SU-DHL-6 (cell line): ENCODE measurements at regions not wholly inside any gene's neighbourhood (a gene's known extent, or its start where the extent isn't known, plus 50 kb on each side); places are given as distances from the start of the nearest gene placed in this dataset.

ENCODE experiments used
- H2AFZ ChIP-seq: fragments of 200-600 bp; sonication (generic); 2 replicates; pipeline ENCODE4 v1.6.1; 2014; ENCODE audit warnings: low read depth, mild to moderate bottlenecking, moderate library complexity, mixed read lengths, antibody characterized with exemption, low read length; ENCODE audit not compliant: severe bottlenecking
- H3F3A ChIP-seq: fragments of 200-600 bp; shearing (Covaris generic); 2 replicates; pipeline ENCODE4 v1.6.0; 2016; ENCODE audit warnings: antibody characterized with exemption, mild to moderate bottlenecking; ENCODE audit not compliant: insufficient read depth
- H3K27ac ChIP-seq: fragments of 200-600 bp; sonication (generic); 2 replicates; pipeline ENCODE4 v1.5.1; 2016; ENCODE audit warnings: low read depth, mild to moderate bottlenecking, low read length, moderate library complexity, mixed read lengths
- H3K27me3 ChIP-seq: fragments of 200-600 bp; sonication (generic), shearing (Covaris generic); 2 replicates; pipeline ENCODE4 v1.6.0; 2014; ENCODE audit warnings: mild to moderate bottlenecking, low read length
- H3K36me3 ChIP-seq: fragments of 200-600 bp; sonication (generic); 2 replicates; pipeline ENCODE4 v1.6.1; 2014; ENCODE audit warnings: mild to moderate bottlenecking, low read length, mixed read lengths
- H3K4me2 ChIP-seq: fragments of 300-600, 200-600 bp; shearing (Covaris generic), sonication (generic); 2 replicates; pipeline ENCODE4 v1.6.0; 2014; ENCODE audit warnings: low read length, low read depth, mild to moderate bottlenecking; ENCODE audit not compliant: poor library complexity, severe bottlenecking
- H3K4me3 ChIP-seq: fragments of 200-600 bp; sonication (generic); 2 replicates; pipeline ENCODE4 v1.5.1; 2014; ENCODE audit warnings: antibody characterized with exemption, low read length, mild to moderate bottlenecking, mixed read lengths; ENCODE audit not compliant: insufficient read depth, poor library complexity, severe bottlenecking
- H3K79me2 ChIP-seq: fragments of 200-600 bp; sonication (generic); 2 replicates; pipeline ENCODE4 v1.6.1; 2014; ENCODE audit warnings: mild to moderate bottlenecking, low read length, moderate library complexity; ENCODE audit not compliant: insufficient read depth
- H3K9ac ChIP-seq: fragments of 200-600 bp; sonication (generic); 2 replicates; pipeline ENCODE4 v1.7.0; 2014; ENCODE audit warnings: mild to moderate bottlenecking, low read length
- H3K9me2 ChIP-seq: fragments of 200-600 bp; sonication (generic); replicated peaks from 2 replicates; pipeline ENCODE4 v1.6.1; 2014; ENCODE audit warnings: low read length; ENCODE audit not compliant: insufficient read depth
- H3K9me3 ChIP-seq: fragments of 200-600 bp; sonication (generic); 2 replicates; pipeline ENCODE4 v1.6.1; 2014; ENCODE audit warnings: low read length, mixed read lengths; ENCODE audit not compliant: insufficient read depth
- H4K20me1 ChIP-seq: fragments of 200-600 bp; sonication (generic); 2 replicates; pipeline ENCODE4 v1.6.1; 2014; ENCODE audit warnings: low read depth, mild to moderate bottlenecking, antibody characterized with exemption, low read length, moderate library complexity, mixed read lengths
- EZH2phosphoT487 ChIP-seq: fragments of 200-600 bp; sonication (generic), shearing (Covaris generic); conservative IDR thresholded peaks from 2 replicates; pipeline ENCODE4 v1.6.1; 2018; ENCODE audit warnings: mild to moderate bottlenecking, antibody characterized with exemption, low read length, moderate library complexity, mixed read lengths
- TF ChIP-seq, protein P1 (sequence below): fragments of 200-600 bp; sonication (generic); IDR thresholded peaks from one replicate; pipeline ENCODE4 v1.5.1; 2017; ENCODE audit warnings: antibody characterized with exemption, mild to moderate bottlenecking, low read length, moderate library complexity; ENCODE audit not compliant: insufficient read depth, poor library complexity, severe bottlenecking

DNA sequence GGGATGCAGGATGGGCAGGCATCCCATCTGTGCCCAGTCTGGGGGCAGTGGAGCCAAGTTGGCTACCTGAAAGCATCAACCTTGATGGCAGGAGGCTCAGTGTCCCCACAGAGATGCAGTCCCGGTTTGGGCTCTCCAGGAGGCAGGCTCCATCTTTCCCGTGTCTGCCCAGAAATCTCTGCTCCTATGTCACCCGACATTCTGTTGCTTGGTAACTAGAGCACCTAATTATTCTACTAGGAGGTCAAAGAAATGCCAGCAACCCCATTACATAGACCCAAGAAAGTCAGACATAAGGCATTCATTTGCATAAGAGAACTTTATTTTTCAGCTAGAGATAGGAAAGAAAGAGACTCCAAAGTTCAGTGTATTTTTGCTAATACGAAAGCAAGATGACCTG is 100.3 kb upstream of the BACE2 start:
- H3K4me2 ChIP-seq: no peak overlapping the region
- TF ChIP-seq, protein P1, sequence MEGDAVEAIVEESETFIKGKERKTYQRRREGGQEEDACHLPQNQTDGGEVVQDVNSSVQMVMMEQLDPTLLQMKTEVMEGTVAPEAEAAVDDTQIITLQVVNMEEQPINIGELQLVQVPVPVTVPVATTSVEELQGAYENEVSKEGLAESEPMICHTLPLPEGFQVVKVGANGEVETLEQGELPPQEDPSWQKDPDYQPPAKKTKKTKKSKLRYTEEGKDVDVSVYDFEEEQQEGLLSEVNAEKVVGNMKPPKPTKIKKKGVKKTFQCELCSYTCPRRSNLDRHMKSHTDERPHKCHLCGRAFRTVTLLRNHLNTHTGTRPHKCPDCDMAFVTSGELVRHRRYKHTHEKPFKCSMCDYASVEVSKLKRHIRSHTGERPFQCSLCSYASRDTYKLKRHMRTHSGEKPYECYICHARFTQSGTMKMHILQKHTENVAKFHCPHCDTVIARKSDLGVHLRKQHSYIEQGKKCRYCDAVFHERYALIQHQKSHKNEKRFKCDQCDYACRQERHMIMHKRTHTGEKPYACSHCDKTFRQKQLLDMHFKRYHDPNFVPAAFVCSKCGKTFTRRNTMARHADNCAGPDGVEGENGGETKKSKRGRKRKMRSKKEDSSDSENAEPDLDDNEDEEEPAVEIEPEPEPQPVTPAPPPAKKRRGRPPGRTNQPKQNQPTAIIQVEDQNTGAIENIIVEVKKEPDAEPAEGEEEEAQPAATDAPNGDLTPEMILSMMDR: no peak
- no peak for TF ChIP-seq EZH2phosphoT487
- H3K9ac ChIP-seq: no peak overlapping the region

DNA sequence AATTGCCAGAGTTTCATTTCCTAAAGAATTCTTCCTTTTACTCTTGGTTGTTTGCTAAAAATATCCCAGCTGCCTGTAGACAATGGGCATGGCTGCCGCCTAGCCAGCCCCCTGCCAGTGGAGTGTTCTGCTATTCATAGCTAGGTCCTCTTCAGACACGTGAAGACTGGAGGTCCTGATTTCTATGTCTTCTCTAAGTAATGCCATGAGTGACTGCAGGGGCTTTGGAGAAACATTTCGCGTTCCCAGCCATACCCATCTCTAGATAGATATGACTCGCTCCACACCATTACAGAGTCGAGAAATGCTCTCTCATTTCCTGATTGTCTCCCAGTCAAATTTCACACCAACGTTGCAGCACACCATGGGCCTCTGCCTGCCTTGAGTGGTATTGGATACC is 99.5 kb upstream of the BACE2 start:
- H3K4me2 ChIP-seq: no peak overlapping the region

More for the DNA sequence above, 100.3 kb upstream of the BACE2 start:
- H3F3A ChIP-seq: no peaks in the 10 kb centered on the region
- H2AFZ ChIP-seq: no peak overlapping the region
- no peaks in the 10 kb centered on the region for H3K9me3 ChIP-seq
- no peaks in the 10 kb centered on the region for H3K27me3 ChIP-seq
- H3K79me2 ChIP-seq: no peaks in the 10 kb centered on the region
- H3K36me3 ChIP-seq: no peaks in the 10 kb centered on the region
- H4K20me1 ChIP-seq: no peaks in the 10 kb centered on the region
- H3K27ac ChIP-seq: no peak overlapping the region
- H3K9me2 ChIP-seq: no peaks in the 10 kb centered on the region
- H3K4me3 ChIP-seq: no peak overlapping the region

DNA sequence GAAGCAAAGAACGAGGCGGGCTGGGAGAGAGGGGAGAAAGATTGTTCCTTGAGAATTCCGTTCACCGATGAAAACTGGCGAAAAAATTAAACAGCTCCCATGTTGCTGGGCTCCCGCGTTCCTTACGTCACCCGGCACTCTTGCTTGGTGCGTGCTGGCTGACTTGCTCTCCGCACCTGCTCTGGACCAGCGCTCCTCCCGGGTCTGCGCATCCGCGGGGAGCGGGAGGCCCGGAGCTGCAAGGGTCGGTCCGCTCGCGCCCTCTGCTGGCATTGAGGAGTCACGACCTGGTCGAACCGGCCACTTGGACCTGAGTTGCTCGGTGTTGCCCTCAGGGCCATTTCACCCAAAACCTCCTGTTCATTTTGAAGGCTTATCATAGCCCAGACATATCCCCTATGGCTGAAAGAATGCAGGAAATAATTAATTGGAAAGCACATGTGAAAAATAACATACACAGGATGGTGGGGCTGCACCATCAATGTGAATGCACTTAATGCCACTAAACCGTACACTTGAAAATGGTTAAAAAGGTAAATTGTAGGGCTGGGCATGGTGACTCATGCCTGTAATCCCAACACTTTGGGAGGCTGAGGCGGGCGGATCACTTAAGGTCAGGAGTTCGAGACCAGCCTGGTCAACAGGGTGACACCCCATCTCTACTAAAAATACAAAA is 98.9 kb upstream of the BACE2 start:
- TF ChIP-seq EZH2phosphoT487: no peak
- TF ChIP-seq, protein P1: peak; percentile 72
- Histone ChIP-seq H4K20me1 (no peaks in the 10 kb centered on the region), H3K4me2 (no peak overlapping the region), H3K9me2 (no peaks in the 10 kb centered on the region), H2AFZ (no peak overlapping the region), H3K36me3 (no peaks in the 10 kb centered on the region), H3K27ac (no peak overlapping the region), H3F3A (no peaks in the 10 kb centered on the region), H3K27me3 (no peaks in the 10 kb centered on the region), H3K79me2 (no peaks in the 10 kb centered on the region), H3K9me3 (no peaks in the 10 kb centered on the region), H3K4me3 (no peak overlapping the region), H3K9ac (no peak overlapping the region)

More for the DNA sequence above, 99.5 kb upstream of the BACE2 start:
- H3K4me3 ChIP-seq: no peak overlapping the region
- H4K20me1 ChIP-seq: no peaks in the 10 kb centered on the region
- no peaks in the 10 kb centered on the region for H3K9me3 ChIP-seq
- no peaks in the 10 kb centered on the region for H3K79me2 ChIP-seq
- no peaks in the 10 kb centered on the region for H3F3A ChIP-seq
- no peak overlapping the region for H2AFZ ChIP-seq
- H3K27me3 ChIP-seq: no peaks in the 10 kb centered on the region
- H3K9me2 ChIP-seq: no peaks in the 10 kb centered on the region
- no peak overlapping the region for H3K9ac ChIP-seq
- TF ChIP-seq, protein P1: no peak
- TF ChIP-seq EZH2phosphoT487: no peak
- H3K36me3 ChIP-seq: no peaks in the 10 kb centered on the region
- H3K27ac ChIP-seq: no peak overlapping the region
